Neural cell (in vitro differentiated cells): ENCODE measurements at regions not wholly inside any gene's neighbourhood (a gene's known extent, or its start where the extent isn't known, plus 50 kb on each side); places are given as distances from the start of the nearest gene placed in this dataset.

Source experiments
- H2AFZ ChIP-seq: fragments of 200-600, 300-800 bp; sonication (generic), shearing (Covaris generic); 2 replicates; pipeline ENCODE4 v1.6.0; 2014; ENCODE audit warnings: low read depth, mild to moderate bottlenecking, antibody characterized with exemption, low read length, moderate library complexity
- H3F3A ChIP-seq: fragments of 200-600 bp; shearing (Covaris generic); 2 replicates; pipeline ENCODE4 v1.6.1; 2016; ENCODE audit warnings: mild to moderate bottlenecking, moderate library complexity, mixed read lengths, antibody characterized with exemption, low read length; ENCODE audit not compliant: insufficient read depth, poor library complexity, severe bottlenecking
- H3K27ac ChIP-seq: fragments of 200-600, 300-800 bp; sonication (generic), shearing (Covaris generic); 2 replicates; pipeline ENCODE4 v1.5.1; 2014; ENCODE audit warnings: mild to moderate bottlenecking, low read length, moderate library complexity
- H3K27me3 ChIP-seq: fragments of 300-800, 200-600 bp; sonication (generic), shearing (Covaris generic); 2 replicates; pipeline ENCODE4 v1.6.0; 2014; ENCODE audit warnings: mild to moderate bottlenecking, low read depth, low read length, moderate library complexity; ENCODE audit not compliant: insufficient read depth
- H3K36me3 ChIP-seq: fragments of 300-800, 200-600 bp; sonication (generic), shearing (Covaris generic); 2 replicates; pipeline ENCODE4 v1.5.1; 2014; ENCODE audit warnings: mild to moderate bottlenecking, antibody characterized with exemption, low read length, moderate library complexity; ENCODE audit not compliant: insufficient read depth
- H3K4me2 ChIP-seq: fragments of 300-800, 200-600 bp; sonication (generic), shearing (Covaris generic); 2 replicates; pipeline ENCODE4 v1.6.0; 2014; ENCODE audit warnings: mild to moderate bottlenecking, low read length
- H3K4me3 ChIP-seq: fragments of 300-800, 200-600 bp; sonication (generic), shearing (Covaris generic); 2 replicates; pipeline ENCODE4 v1.5.1; 2014; ENCODE audit warnings: mild to moderate bottlenecking, low read length, moderate library complexity
- H3K79me2 ChIP-seq: fragments of 200-600 bp; shearing (Covaris generic); replicated peaks from 2 replicates; pipeline ENCODE4 v1.6.0; 2014; ENCODE audit warnings: mild to moderate bottlenecking, low read length, moderate library complexity; ENCODE audit not compliant: insufficient read depth
- H3K9ac ChIP-seq: fragments of 300-800, 200-600 bp; sonication (generic), shearing (Covaris generic); 2 replicates; pipeline ENCODE4 v1.6.1; 2016; ENCODE audit warnings: mild to moderate bottlenecking, low read length, mixed read lengths
- H3K9me2 ChIP-seq: fragments of 200-600 bp; shearing (Covaris generic); 2 replicates; pipeline ENCODE4 v1.6.1; 2016; ENCODE audit warnings: mild to moderate bottlenecking, low read length, mixed read lengths; ENCODE audit not compliant: insufficient read depth
- H3K9me3 ChIP-seq: fragments of 200-600, 300-800 bp; sonication (generic), shearing (Covaris generic); 2 replicates; pipeline ENCODE4 v1.6.1; 2016; ENCODE audit warnings: mild to moderate bottlenecking, mixed run types, low read length, moderate library complexity, mixed read lengths
- H4K20me1 ChIP-seq: fragments of 200-600 bp; shearing (Covaris generic); 2 replicates; pipeline ENCODE4 v1.6.1; 2016; ENCODE audit warnings: mild to moderate bottlenecking, mixed run types; ENCODE audit not compliant: insufficient read depth
- CTCF ChIP-seq: fragments of 450-650 bp; IDR thresholded peaks from 2 replicates; pipeline ENCODE4 v1.5.1; 2014; ENCODE audit warnings: antibody characterized with exemption, mild to moderate bottlenecking, moderate library complexity; ENCODE audit not compliant: poor library complexity, severe bottlenecking
- EP300 ChIP-seq: fragments of 450-650 bp; conservative IDR thresholded peaks from 2 replicates; pipeline ENCODE4 v1.6.1; 2014; ENCODE audit warnings: antibody characterized with exemption, mild to moderate bottlenecking, moderate library complexity; ENCODE audit not compliant: poor library complexity, severe bottlenecking
- EZH2 ChIP-seq: fragments of 200-600, 300-800 bp; shearing (Covaris generic), sonication (generic); IDR thresholded peaks from 2 replicates; pipeline ENCODE4 v1.6.1; 2014; ENCODE audit warnings: antibody characterized with exemption, low read length, borderline replicate concordance, mild to moderate bottlenecking; ENCODE audit not compliant: insufficient read depth, poor library complexity, severe bottlenecking
- MXI1 ChIP-seq: fragments of 450-650 bp; conservative IDR thresholded peaks from 2 replicates; pipeline ENCODE4 v1.6.1; 2014; ENCODE audit warnings: antibody characterized with exemption, mild to moderate bottlenecking; ENCODE audit not compliant: poor library complexity, severe bottlenecking
- POLR2AphosphoS5 ChIP-seq: IDR thresholded peaks from 2 replicates; pipeline ENCODE4 v1.6.1; 2012
- RAD21 ChIP-seq: fragments of 450-650 bp; conservative IDR thresholded peaks from 2 replicates; pipeline ENCODE4 v1.6.1; 2014; ENCODE audit warnings: antibody characterized with exemption, mild to moderate bottlenecking, moderate library complexity
- REST ChIP-seq: IDR thresholded peaks from 2 replicates; pipeline ENCODE4 v1.6.1; 2012; ENCODE audit warnings: borderline replicate concordance
- SMC3 ChIP-seq: fragments of 450-650 bp; conservative IDR thresholded peaks from 2 replicates; pipeline ENCODE4 v1.6.1; 2014; ENCODE audit warnings: antibody characterized with exemption, mild to moderate bottlenecking, moderate library complexity; ENCODE audit not compliant: poor library complexity
- TAF1 ChIP-seq: IDR thresholded peaks from 2 replicates; pipeline ENCODE4 v1.6.1; 2012; ENCODE audit warnings: low read depth

GRCh38 chr4:19905024-19905423 lies 346.7 kb upstream of the SLIT2 start:
- Histone ChIP-seq H3K4me2 (no peak overlapping the region), H4K20me1 (no peaks in the 10 kb centered on the region), H3F3A (no peaks in the 10 kb centered on the region), H3K4me3 (no peak overlapping the region), H3K36me3 (no peaks in the 10 kb centered on the region), H3K9me2 (no peaks in the 10 kb centered on the region), H3K9ac (no peak overlapping the region), H2AFZ (no peak overlapping the region), H3K9me3 (no peaks in the 10 kb centered on the region), H3K27ac (no peak overlapping the region), H3K27me3 (no peaks in the 10 kb centered on the region), H3K79me2 (no peaks in the 10 kb centered on the region)
- TF ChIP-seq EZH2 (no peak), CTCF (no peak), RAD21 (no peak), SMC3 (no peak), EP300 (no peak), REST (no peak), POLR2AphosphoS5 (no peak), TAF1 (no peak), MXI1 (no peak)

- H3K4me2 ChIP-seq = no peak overlapping the region
- no peaks in the 10 kb centered on the region for H3F3A ChIP-seq
- H3K4me3 ChIP-seq = no peak overlapping the region
- H2AFZ ChIP-seq = no peak overlapping the region
- H3K9me2 ChIP-seq = no peaks in the 10 kb centered on the region
- H3K27ac ChIP-seq = no peak overlapping the region
- H3K27me3 ChIP-seq = no peaks in the 10 kb centered on the region
- H3K9ac ChIP-seq = no peak overlapping the region
- no peaks in the 10 kb centered on the region for H4K20me1 ChIP-seq
- H3K79me2 ChIP-seq = no peaks in the 10 kb centered on the region
- no peak for TF ChIP-seq REST
- no peak for TF ChIP-seq EZH2
- TF ChIP-seq RAD21 = no peak
- no peak for TF ChIP-seq SMC3
- TF ChIP-seq EP300 = no peak
- no peak for TF ChIP-seq MXI1
- TF ChIP-seq TAF1 = no peak
- no peak for TF ChIP-seq POLR2AphosphoS5
- TF ChIP-seq CTCF = no peak
- H3K9me3 ChIP-seq = no peaks in the 10 kb centered on the region
- no peaks in the 10 kb centered on the region for H3K36me3 ChIP-seq
These were observed 363.1 kb upstream of the SLIT2 start for GRCh38 chr4:19888587-19888986.
